GDM1 (cell line): ENCODE measurements at regions not wholly inside any gene's neighbourhood (a gene's known extent, or its start where the extent isn't known, plus 50 kb on each side); places are given as distances from the start of the nearest gene placed in this dataset.

Experiments used
- DNase-seq: peaks from one replicate; lab custom pipeline; 2025; lab: John Stamatoyannopoulos, UW

DNA sequence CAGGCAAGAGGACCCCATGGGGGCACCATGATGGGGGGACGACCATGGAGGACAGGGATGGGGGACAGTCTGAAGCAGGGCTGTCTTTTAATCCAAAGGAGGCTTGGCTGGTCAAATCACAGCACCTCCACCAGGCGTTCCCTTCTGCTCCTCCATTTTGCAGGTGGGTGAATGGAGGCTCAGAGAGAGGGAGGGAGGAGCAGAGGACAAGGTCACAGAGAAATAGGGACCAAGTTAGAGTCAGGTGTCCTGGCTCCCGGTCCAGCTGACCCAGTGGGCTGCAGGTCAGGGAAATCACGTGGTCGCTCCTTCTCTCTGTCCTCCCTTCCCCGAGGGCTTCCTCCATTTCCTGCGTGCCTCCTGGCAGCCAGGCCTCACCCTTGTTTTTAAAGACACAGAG, 156.4 kb upstream of the SMIM23 start:
- no peak for DNase-seq

DNA sequence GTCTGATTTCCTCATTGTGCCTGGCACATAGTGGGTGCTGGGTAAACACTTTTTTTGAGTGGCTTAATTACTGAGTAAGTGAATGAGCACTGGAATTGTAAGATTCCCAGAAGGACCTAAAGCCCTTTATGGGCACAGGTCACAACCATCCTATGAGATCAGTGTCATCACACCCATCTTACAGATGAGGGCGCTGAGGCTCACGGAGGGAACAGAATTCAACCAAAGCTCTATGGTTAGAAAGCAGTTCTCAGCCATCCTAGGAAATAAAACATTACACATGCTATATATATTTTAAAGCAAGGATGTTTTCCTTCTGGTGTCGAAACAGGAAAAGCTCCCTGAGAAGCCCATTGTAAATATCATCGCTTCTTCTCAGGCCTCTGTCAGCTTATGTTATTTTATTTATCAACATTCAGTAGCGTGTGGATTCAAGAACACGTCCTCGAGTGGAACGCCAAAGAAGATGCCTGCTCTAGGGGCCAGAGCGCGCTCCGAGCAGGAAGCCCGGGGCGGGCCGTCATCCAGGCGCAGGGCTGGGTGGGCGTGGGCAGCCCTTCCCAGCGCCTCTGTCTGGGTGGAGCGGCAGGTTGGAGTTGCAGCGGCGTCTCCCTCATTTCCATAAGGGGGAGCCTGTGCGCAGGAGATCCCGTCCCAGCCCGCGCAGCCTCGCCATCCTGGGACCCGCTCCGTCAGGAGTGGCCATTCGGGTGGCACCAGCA, 155.8 kb upstream of the SMIM23 start:
- DNase-seq: no peak

- no peak for DNase-seq
Measured at GRCh38 chr5:171630350-171631065, 155.1 kb upstream of the SMIM23 start.

GRCh38 chr5:171632616-171633015, 153.0 kb upstream of the SMIM23 start:
- DNase-seq: no peak

GRCh38 chr5:171633776-171634470, 151.7 kb upstream of the SMIM23 start:
- peak; percentile 76 for DNase-seq

GRCh38 chr5:171634511-171634910, 151.1 kb upstream of the SMIM23 start:
- no peak for DNase-seq

GRCh38 chr5:171635028-171635427, 150.6 kb upstream of the SMIM23 start:
- no peak for DNase-seq

DNA sequence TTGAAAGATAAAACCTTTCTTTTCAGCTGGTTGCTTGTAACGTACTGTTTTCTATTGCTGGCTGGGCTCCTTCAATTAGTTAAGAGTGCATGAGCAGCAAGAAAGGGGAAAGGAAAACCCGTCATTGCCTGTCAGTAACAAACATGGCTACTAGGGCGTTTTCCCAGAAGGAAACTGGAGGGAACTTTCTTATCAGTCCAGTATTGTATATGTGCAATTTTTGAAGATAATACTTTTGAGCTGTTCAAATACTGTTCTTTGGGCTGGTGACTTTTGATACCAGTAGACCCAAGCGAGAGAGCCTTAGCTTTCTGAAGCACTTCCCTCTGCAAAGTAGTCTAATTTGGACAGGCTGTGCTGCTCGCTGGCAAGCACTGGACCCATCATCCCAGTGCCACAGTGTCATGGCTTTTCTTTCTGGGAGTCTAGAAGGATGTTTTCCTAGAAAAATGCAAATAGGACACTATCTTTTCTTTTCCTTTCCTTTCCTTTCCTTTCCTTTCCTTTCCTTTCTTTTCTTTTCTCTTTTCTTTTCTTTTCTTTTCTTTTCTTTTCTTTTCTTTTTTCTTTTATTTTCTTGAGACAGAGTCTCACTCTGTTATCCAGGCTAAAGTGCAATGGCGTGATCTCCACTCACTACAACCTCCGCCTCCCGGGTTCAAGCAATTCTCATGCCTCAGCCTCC, 149.9 kb upstream of the SMIM23 start:
- DNase-seq: no peak

- DNase-seq: no peak
Measured at GRCh38 chr5:171637811-171638210, 147.8 kb upstream of the SMIM23 start.

GRCh38 chr5:171639205-171639621, 146.4 kb upstream of the SMIM23 start:
- no peak for DNase-seq

GRCh38 chr5:171639966-171640365, 145.7 kb upstream of the SMIM23 start:
- no peak for DNase-seq

- no peak for DNase-seq
Measured at GRCh38 chr5:171640480-171640879, 145.1 kb upstream of the SMIM23 start.

DNA sequence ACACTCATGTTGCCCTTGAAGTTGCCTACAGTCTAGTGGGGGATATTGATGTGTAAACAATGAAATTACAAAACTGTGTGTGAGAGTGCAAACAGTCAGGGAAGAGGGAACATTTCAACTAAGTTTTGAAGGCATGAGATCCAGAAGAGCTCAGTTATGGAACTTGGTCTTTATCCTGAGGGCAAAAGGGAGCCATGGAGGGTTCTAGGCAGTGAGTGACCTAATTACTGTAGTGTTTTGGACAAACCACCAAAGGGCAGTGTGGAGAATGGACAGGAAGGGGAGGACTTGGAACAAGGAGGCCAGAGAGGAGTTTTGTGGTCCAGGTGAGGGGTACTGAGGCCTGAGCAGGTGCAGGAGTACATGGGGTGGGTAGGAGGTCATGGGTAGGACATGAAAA, 143.7 kb upstream of the SMIM23 start:
- DNase-seq: no peak

GRCh38 chr5:171642894-171643293, 142.7 kb upstream of the SMIM23 start:
- no peak for DNase-seq

DNA sequence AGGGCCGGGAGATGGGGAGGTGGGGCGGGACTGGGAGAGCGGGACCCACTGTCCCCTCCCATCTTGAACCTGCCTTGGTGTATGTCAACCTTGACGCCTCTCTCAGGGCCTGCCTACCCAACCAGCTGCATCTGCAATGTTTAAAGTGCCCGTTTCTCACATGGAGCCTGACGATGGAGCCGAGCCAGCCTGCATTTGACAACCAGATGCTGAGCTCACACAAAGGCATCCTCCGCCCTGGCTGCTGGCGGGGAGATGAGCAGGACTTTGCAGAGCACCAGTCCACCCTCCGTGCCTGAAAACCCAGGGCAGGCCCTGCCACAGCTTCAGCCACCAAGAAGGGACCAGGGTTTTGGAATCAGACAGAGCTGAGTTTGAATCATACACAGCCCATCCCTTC, 141.1 kb upstream of the SMIM23 start:
- DNase-seq: no peak

DNA sequence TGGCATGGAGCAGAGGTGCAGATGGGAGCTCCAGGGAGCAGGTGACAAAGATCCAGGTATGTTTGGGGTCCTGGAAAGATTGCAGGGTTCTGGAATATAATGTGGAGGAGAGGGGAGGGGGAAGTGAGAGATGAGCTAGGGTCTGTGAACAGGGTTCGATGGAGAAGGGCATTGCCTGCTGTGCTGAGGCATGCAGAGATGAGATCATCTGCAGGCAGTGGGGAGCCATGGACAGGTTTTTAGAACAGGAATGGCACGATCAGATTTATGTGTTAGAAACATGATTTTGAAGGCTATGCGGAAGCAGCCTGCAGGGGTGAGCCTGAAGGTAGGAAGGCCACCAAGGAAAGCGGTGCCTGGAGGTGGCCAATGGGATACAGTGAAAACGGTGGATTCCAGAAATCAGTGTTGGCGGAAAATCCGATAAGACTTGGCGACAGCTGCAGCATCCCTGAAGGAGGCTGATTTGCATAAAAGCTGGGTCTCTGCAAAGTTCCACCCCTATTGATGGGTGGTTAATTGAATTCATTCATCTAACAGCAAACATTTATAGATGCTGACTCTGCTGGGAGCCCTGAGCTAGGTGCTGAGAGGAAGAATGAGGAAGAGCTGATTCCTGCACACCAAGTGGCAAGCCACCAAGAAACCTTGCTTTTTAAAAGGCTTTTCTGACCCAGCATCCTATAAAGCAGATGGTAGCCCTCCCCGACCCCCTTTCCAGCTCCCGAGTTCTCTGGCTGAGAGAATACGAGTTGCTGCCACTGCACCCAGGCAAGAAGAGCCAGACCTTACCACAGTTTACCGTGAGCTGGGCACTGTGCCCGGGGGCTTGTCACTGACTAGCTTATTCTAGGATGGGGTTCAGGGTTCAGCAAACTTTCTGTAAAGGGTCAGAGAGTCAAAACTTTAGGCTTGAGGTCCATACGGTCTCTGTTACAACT, 139.2 kb upstream of the SMIM23 start:
- DNase-seq: no peak

- peak; percentile 60 for DNase-seq
Measured at GRCh38 chr5:171647043-171647903, 138.3 kb upstream of the SMIM23 start.

DNA sequence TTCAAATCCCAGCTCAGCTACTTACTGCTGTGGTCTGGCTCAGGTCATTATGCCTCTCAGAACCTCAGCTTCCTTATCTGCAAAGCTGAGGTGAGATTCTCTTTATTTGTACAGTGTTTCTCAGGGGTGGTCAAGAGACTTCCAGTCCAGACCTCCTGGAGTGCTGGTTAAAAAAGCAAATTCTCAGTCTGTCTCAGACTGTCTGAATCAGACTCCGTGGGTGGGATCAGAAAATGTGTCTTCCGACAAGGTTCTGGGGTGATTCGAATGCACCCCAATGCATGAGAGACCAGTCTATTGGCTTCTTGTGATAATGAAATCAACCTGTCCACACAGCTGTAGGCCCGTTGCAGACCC, 137.7 kb upstream of the SMIM23 start:
- no peak for DNase-seq

DNA sequence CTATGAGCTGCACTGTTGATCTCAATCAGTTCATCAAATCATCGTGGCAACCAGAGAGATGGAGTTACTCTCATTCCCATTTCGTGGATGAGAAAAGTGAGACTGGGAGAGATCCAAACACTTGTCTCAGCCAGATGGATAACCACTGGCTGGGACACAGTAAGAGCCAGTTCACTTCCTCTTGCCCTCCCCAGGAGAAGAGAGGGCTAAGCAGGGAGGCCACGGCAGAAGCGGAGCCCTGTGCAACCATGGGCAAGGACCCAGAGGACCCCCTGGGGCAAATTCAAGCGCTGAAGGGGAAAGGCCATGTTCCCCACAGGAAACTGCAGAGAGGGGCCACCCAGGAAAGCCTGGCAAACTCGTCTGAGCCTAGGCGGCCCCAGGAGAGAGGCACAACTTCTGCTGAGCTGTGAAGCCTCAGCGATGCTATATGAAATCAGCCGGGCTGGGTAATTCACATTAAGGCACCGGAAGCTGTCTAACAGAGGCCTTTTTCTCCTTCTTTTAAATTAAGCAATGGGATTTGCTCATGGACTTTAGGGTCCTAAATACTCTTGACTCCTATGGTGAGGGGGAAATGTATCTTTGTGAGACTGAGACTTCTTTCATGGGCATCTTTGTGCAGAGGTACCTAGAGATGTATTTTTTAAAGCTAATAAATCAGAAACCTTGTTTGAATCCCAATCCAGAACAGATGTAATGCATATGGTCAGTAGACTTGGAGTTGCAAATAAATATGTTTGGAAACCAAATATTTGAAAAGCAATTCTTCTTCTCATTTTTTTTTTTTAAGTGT, 137.1 kb upstream of the SMIM23 start:
- DNase-seq: no peak

GRCh38 chr5:171649075-171649401, 136.6 kb upstream of the SMIM23 start:
- no peak for DNase-seq
